ENCODE measurements at regions not wholly inside any gene's neighbourhood (a gene's known extent, or its start where the extent isn't known, plus 50 kb on each side); places are given as distances from the start of the nearest gene placed in this dataset.
"Not testable (repeated sequence)": the region's sequence is repeated elsewhere in the genome, so short reads cannot be mapped to it uniquely, and the experiment has no call there.

DNA sequence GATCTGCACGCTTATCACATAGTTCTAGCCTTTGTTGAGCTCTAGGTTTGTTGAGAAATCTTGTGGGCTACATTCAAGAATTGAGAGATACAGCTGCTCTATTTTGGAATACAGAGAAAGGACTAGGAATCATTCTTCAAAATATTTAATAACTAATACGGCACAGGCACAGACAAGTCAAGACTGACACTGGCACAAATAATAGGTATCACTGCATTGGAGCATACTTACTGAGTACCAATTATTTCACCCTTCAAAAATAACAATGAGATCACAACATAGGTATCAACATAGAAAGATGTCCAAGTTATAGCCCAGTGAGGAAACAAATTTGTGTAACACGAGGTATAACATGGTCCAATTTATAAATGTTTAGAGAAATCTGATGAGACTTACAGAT, 133.7 kb upstream of the TSC22D2 start:
- Histone ChIP-seq H3K27ac (no peak overlapping the region), H3K4me1 (no peaks in the 10 kb centered on the region), H3K36me3 (ENCODE audit: insufficient read depth in 1 of 2, low read depth in 1 of 2) (no peaks in the 10 kb centered on the region), H3K27me3 (ENCODE audit: insufficient read depth in 3 of 3, low read length in 2 of 3) (no peaks in the 10 kb centered on the region), H3K9me3 (no peaks in the 10 kb centered on the region), H3K4me3 (no peak overlapping the region)
- TF ChIP-seq, protein P1, sequence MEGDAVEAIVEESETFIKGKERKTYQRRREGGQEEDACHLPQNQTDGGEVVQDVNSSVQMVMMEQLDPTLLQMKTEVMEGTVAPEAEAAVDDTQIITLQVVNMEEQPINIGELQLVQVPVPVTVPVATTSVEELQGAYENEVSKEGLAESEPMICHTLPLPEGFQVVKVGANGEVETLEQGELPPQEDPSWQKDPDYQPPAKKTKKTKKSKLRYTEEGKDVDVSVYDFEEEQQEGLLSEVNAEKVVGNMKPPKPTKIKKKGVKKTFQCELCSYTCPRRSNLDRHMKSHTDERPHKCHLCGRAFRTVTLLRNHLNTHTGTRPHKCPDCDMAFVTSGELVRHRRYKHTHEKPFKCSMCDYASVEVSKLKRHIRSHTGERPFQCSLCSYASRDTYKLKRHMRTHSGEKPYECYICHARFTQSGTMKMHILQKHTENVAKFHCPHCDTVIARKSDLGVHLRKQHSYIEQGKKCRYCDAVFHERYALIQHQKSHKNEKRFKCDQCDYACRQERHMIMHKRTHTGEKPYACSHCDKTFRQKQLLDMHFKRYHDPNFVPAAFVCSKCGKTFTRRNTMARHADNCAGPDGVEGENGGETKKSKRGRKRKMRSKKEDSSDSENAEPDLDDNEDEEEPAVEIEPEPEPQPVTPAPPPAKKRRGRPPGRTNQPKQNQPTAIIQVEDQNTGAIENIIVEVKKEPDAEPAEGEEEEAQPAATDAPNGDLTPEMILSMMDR (IDR thresholded peaks at IDR 0.05) = no peak
- intact Hi-C loops (cut with DNase I) = no loop called here
- DNase-seq (no peak), ATAC-seq (peak in 2 of 4 donors; percentile 19 to 55)
- WGBS, 3 donors = 68 to 72% (median 69%) methylated on average over 3 of the region's 3 CpGs

DNA sequence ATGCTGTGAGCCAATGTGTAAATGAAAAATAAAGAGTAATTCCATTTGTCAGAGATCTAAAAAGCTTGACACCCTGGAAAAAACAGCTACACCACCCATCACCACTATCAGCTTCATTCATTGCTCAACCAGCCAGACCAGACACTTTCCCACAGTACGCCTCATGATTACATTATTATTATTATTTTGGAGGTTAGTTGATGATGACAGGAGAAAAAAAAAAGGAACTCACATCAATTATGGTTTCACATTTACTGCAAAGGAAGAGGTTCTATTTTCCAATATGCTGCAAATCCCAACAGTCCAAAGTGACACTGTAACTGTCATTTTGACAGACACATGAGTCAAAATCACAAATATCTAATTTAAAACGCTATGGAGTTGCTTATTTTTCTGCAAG, 134.7 kb upstream of the TSC22D2 start:
- no peak overlapping the region for H3K4me3 ChIP-seq
- TF ChIP-seq, protein P1 (IDR thresholded peaks at IDR 0.05) = no peak
- no peaks in the 10 kb centered on the region for H3K4me1 ChIP-seq
- H3K36me3 ChIP-seq (ENCODE audit: insufficient read depth in 1 of 2, low read depth in 1 of 2) = no peaks in the 10 kb centered on the region
- no peaks in the 10 kb centered on the region for H3K9me3 ChIP-seq
- 86 to 88% (median 87%) methylated on average over 2 of the region's 2 CpGs for WGBS, 3 donors
- no peaks in the 10 kb centered on the region for H3K27me3 ChIP-seq (ENCODE audit: insufficient read depth in 3 of 3, low read length in 2 of 3)
- ATAC-seq (no peak), DNase-seq (no peak)
- intact Hi-C loops (cut with DNase I) = no loop called here
- no peak overlapping the region for H3K27ac ChIP-seq

DNA sequence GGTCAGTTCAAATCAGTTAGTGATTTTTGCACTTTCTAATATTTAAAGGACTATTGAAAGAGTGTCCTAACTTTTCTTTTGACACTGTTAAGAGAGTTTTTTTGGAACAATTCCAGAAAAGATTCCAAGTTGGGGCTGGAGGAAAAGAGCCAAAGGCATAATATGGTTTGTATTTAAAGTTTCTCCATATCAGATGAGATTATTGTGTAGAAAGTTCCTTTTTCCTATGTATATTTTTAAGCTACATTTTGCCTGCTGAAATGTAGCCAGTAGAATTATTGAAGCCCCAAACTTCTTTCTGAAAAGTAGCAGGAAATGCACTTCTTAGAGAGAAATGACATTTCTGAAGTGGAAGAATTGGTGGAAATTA, 136.5 kb upstream of the TSC22D2 start:
- H3K27ac ChIP-seq = no peak overlapping the region
- no peak overlapping the region for H3K4me3 ChIP-seq
- DNase-seq = no peak
- H3K27me3 ChIP-seq (ENCODE audit: insufficient read depth in 3 of 3, low read length in 2 of 3) = no peaks in the 10 kb centered on the region
- H3K4me1 ChIP-seq = no peaks in the 10 kb centered on the region
- H3K36me3 ChIP-seq (ENCODE audit: insufficient read depth in 1 of 2, low read depth in 1 of 2) = no peaks in the 10 kb centered on the region
- no peaks in the 10 kb centered on the region for H3K9me3 ChIP-seq
- intact Hi-C loops (cut with DNase I) = no loop called here
- ATAC-seq = no peak
- TF ChIP-seq, protein P1 (IDR thresholded peaks at IDR 0.05) = no peak

DNA sequence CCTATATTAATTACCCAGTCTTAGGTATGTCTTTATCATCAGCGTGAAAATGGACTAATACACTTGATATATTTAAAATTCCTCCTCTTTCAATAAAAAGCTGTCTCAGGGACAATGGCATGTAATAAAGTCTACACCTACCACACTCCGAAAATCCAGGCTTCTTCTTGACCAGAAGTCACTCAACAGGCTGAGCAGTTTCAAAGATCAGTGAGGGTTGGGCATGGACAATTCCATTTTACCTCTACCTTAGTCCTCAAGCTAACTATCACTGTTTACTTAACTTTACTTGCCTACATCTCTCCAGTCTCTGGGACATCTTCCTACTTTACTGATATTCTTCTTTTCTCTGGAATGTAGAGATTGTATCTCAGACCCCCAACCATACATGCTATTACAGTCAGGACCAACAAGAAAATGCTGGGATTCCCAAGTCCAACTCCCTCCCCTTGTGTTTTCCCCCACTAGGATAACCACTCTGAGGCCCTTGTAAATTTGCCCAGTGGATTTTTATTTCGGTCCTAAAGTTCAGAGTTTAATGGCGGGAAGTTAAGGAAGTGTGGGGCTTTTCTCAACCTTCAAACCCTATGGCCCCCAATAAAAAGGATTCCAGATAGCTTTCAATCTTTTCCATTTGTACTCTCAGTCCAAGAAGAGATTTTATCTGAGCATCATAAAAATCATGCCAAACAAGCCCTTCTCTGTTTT, 137.1 kb upstream of the TSC22D2 start:
- Histone ChIP-seq H3K9me3 (no peaks in the 10 kb centered on the region), H3K27ac (no peak overlapping the region), H3K36me3 (ENCODE audit: insufficient read depth in 1 of 2, low read depth in 1 of 2) (no peaks in the 10 kb centered on the region), H3K27me3 (ENCODE audit: insufficient read depth in 3 of 3, low read length in 2 of 3) (no peaks in the 10 kb centered on the region), H3K4me3 (no peak overlapping the region), H3K4me1 (no peaks in the 10 kb centered on the region)
- intact Hi-C loops (cut with DNase I) = no loop called here
- DNase-seq = no peak
- TF ChIP-seq, protein P1 (IDR thresholded peaks at IDR 0.05) = no peak
- ATAC-seq = no peak
- WGBS, 3 donors = 86 to 92% (median 88%) methylated on average over 4 of the region's 4 CpGs

DNA sequence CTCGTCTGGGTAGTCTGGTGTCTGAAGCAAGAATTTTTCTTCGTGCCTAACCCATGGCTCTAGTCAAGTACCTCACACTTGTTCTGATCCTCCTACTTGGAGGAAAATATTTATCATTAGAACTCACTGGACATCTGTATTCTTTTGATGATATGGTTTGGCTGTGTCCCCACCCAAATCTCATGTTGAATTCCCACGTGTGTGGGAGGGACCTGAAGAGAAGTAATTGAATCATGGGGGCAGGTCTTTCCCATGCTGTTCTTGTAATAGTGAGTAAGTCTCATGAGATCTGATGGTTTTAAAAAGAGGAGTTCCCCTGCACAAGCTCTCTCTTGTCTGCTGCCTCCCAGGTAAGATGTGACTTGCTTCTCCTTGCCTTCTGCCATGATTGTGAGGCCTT, 137.7 kb upstream of the TSC22D2 start:
- H3K36me3 ChIP-seq (ENCODE audit: insufficient read depth in 1 of 2, low read depth in 1 of 2); H3K27me3 ChIP-seq (ENCODE audit: insufficient read depth in 3 of 3, low read length in 2 of 3); ATAC-seq; H3K4me3 ChIP-seq; H3K4me1 ChIP-seq; DNase-seq; H3K27ac ChIP-seq; intact Hi-C loops (cut with DNase I); H3K9me3 ChIP-seq: not testable (repeated sequence)
- 82 to 85% (median 82%) methylated on average over 3 of the region's 3 CpGs for WGBS, 3 donors

All from psoas muscle (tissue), 7 donors.